SK-N-MC (cell line): ENCODE measurements at regions not wholly inside any gene's neighbourhood (a gene's known extent, or its start where the extent isn't known, plus 50 kb on each side); places are given as distances from the start of the nearest gene placed in this dataset.
"Not testable (repeated sequence)": the region's sequence is repeated elsewhere in the genome, so short reads cannot be mapped to it uniquely, and the experiment has no call there.

ENCODE experiments used
- DNase-seq: peaks from one replicate; pipeline ENCODE4 v3.0.0-alpha.2; 2011; ENCODE audit warnings: low read depth, low spot score
- H3K27ac ChIP-seq: fragments of 200-600 bp; sonication (generic); 2 replicates; pipeline ENCODE4 v1.5.1; 2016; ENCODE audit warnings: mixed run types
- H3K36me3 ChIP-seq: fragments of 200-600 bp; sonication (generic); 2 replicates; pipeline ENCODE4 v1.6.1; 2017; ENCODE audit warnings: antibody characterized with exemption, low read length, mixed read lengths; ENCODE audit not compliant: insufficient read depth
- H3K4me3 ChIP-seq: fragments of 200-600 bp; sonication (generic); 2 replicates; pipeline ENCODE4 v1.5.1; 2016
- H3K9ac ChIP-seq: fragments of 200-600 bp; sonication (generic); 2 replicates; pipeline ENCODE4 v1.8.0; 2017; ENCODE audit warnings: mixed run types, mixed read lengths; ENCODE audit not compliant: insufficient read length
- H3K9me3 ChIP-seq: fragments of 200-600 bp; sonication (generic); 2 replicates; pipeline ENCODE4 v1.6.1; 2017; ENCODE audit warnings: low read depth, mild to moderate bottlenecking, antibody characterized with exemption, low read length, moderate library complexity, mixed read lengths
- EZH2 ChIP-seq: fragments of 200-600 bp; sonication (generic); IDR thresholded peaks from one replicate; pipeline ENCODE4 v1.6.1; 2017; ENCODE audit warnings: antibody characterized with exemption
- FOXP2 ChIP-seq: optimal IDR thresholded peaks from 2 replicates; pipeline ENCODE3; 2011; ENCODE audit warnings: mild to moderate bottlenecking, moderate library complexity; ENCODE audit not compliant: insufficient read depth; ENCODE audit errors: extremely low read length, control extremely low read depth
- POLR2AphosphoS5 ChIP-seq: IDR thresholded peaks from 2 replicates; pipeline ENCODE4 v1.6.1; 2012; ENCODE audit warnings: mild to moderate bottlenecking, low read depth, low read length, borderline replicate concordance

GRCh38 chr7:41401833-41402232 lies 301.1 kb downstream of the INHBA start:
- no peak overlapping the region for H3K27ac ChIP-seq
- H3K36me3 ChIP-seq, result no peaks in the 10 kb centered on the region
- no peak overlapping the region for H3K9ac ChIP-seq
- H3K4me3 ChIP-seq, result no peak overlapping the region
- no peaks in the 10 kb centered on the region for H3K9me3 ChIP-seq
- TF ChIP-seq EZH2, result no peak
- no peak for DNase-seq

GRCh38 chr7:41399171-41399570 lies 303.7 kb downstream of the INHBA start:
- no peak overlapping the region for H3K9ac ChIP-seq
- H3K36me3 ChIP-seq, result no peaks in the 10 kb centered on the region
- H3K4me3 ChIP-seq, result no peak overlapping the region
- DNase-seq, result no peak
- peaks cover 2% of the 10 kb centered on the region; the same call in 1 of the 2 replicates for H3K9me3 ChIP-seq
- TF ChIP-seq POLR2AphosphoS5, result no peak
- no peak overlapping the region for H3K27ac ChIP-seq

GRCh38 chr7:41391818-41392217 lies 311.1 kb downstream of the INHBA start:
- no peak for TF ChIP-seq FOXP2
- peaks cover 2% of the 10 kb centered on the region; the same call in 1 of the 2 replicates for H3K9me3 ChIP-seq
- H3K27ac ChIP-seq, result no peak overlapping the region
- no peak overlapping the region for H3K9ac ChIP-seq
- no peak overlapping the region for H3K4me3 ChIP-seq
- H3K36me3 ChIP-seq, result no peaks in the 10 kb centered on the region
- no peak for DNase-seq

GRCh38 chr7:41388933-41389332 lies 314.0 kb downstream of the INHBA start:
- not testable (repeated sequence) for H3K9me3 ChIP-seq, H3K36me3 ChIP-seq, H3K27ac ChIP-seq, DNase-seq, H3K9ac ChIP-seq, H3K4me3 ChIP-seq

GRCh38 chr7:41385996-41386395 lies 316.9 kb downstream of the INHBA start:
- Histone ChIP-seq H3K4me3 (no peak overlapping the region), H3K36me3 (no peaks in the 10 kb centered on the region), H3K27ac (no peak overlapping the region), H3K9me3 (no peaks in the 10 kb centered on the region), H3K9ac (no peak overlapping the region)
- no peak for TF ChIP-seq FOXP2
- no peak for TF ChIP-seq POLR2AphosphoS5
- TF ChIP-seq EZH2, result no peak
- DNase-seq, result no peak

GRCh38 chr7:41384418-41384817 lies 318.5 kb downstream of the INHBA start:
- Histone ChIP-seq H3K9me3 (no peaks in the 10 kb centered on the region), H3K9ac (no peak overlapping the region), H3K36me3 (no peaks in the 10 kb centered on the region), H3K4me3 (no peak overlapping the region), H3K27ac (no peak overlapping the region)
- DNase-seq, result no peak
- TF ChIP-seq POLR2AphosphoS5 (no peak), FOXP2 (no peak), EZH2 (no peak)

- Histone ChIP-seq H3K9me3 (no peaks in the 10 kb centered on the region), H3K27ac (no peak overlapping the region), H3K9ac (no peak overlapping the region), H3K4me3 (peak overlapping the region; percentile 40; the same call in 1 of the 2 replicates), H3K36me3 (no peaks in the 10 kb centered on the region)
- DNase-seq, result no peak
- TF ChIP-seq EZH2 (no peak), FOXP2 (no peak)
Measured at GRCh38 chr7:41383596-41383995, 319.3 kb downstream of the INHBA start.

- Histone ChIP-seq H3K36me3 (no peaks in the 10 kb centered on the region), H3K27ac (no peak overlapping the region), H3K9ac (no peak overlapping the region), H3K9me3 (no peaks in the 10 kb centered on the region), H3K4me3 (no peak overlapping the region)
- DNase-seq, result no peak
- TF ChIP-seq POLR2AphosphoS5 (no peak), EZH2 (no peak), FOXP2 (no peak)
Measured at GRCh38 chr7:41378156-41378555, 324.7 kb downstream of the INHBA start.

- Histone ChIP-seq H3K9me3 (no peaks in the 10 kb centered on the region), H3K36me3 (no peaks in the 10 kb centered on the region), H3K9ac (no peak overlapping the region), H3K4me3 (no peak overlapping the region), H3K27ac (no peak overlapping the region)
- no peak for TF ChIP-seq POLR2AphosphoS5
- no peak for TF ChIP-seq EZH2
- TF ChIP-seq FOXP2, result no peak
- no peak for DNase-seq
Measured at GRCh38 chr7:41375582-41375981, 327.3 kb downstream of the INHBA start.

GRCh38 chr7:41374150-41374848 lies 328.6 kb downstream of the INHBA start:
- DNase-seq, result no peak

More at GRCh38 chr7:41374150-41374848, 328.6 kb downstream of the INHBA start:
- H3K9ac ChIP-seq, result no peak overlapping the region
- H3K36me3 ChIP-seq, result no peaks in the 10 kb centered on the region
- H3K9me3 ChIP-seq, result no peaks in the 10 kb centered on the region
- H3K27ac ChIP-seq, result no peak overlapping the region
- H3K4me3 ChIP-seq, result no peak overlapping the region
- TF ChIP-seq FOXP2, result no peak
- no peak for TF ChIP-seq EZH2
- TF ChIP-seq POLR2AphosphoS5, result no peak
